ENCODE measurements at regions not wholly inside any gene's neighbourhood (a gene's known extent, or its start where the extent isn't known, plus 50 kb on each side); places are given as distances from the start of the nearest gene placed in this dataset.

- no peak for TF ChIP-seq EZH2 (optimal IDR thresholded peaks at IDR 0.05; ENCODE audit: low read depth, low read length)
- no peak for TF ChIP-seq CTCF (IDR thresholded peaks at IDR 0.05; ENCODE audit: low read length)
- TF ChIP-seq EZH2phosphoT487 (IDR thresholded peaks at IDR 0.05; ENCODE audit: low read length): no peak
These were observed 714.4 kb upstream of the MARCKS start for GRCh38 chr6:113142671-113143174.

All from MM.1S (cell line).